MM.1S (cell line): ENCODE measurements at regions not wholly inside any gene's neighbourhood (a gene's known extent, or its start where the extent isn't known, plus 50 kb on each side); places are given as distances from the start of the nearest gene placed in this dataset.

Experiments
- DNase-seq: peaks from one replicate; pipeline ENCODE4 v3.0.0-alpha.2; 2015
- H2AFZ ChIP-seq: fragments of 300-600 bp; sonication (generic); 2 replicates; pipeline ENCODE4 v1.6.0; 2016; ENCODE audit warnings: antibody characterized with exemption, low read length
- H3F3A ChIP-seq: fragments of 300-600 bp; sonication (generic); 2 replicates; pipeline ENCODE4 v1.6.1; 2016; ENCODE audit warnings: mild to moderate bottlenecking, antibody characterized with exemption, low read length, moderate library complexity, mixed read lengths; ENCODE audit not compliant: insufficient read depth
- H3K27ac ChIP-seq: fragments of 300-600 bp; sonication (generic); 2 replicates; pipeline ENCODE4 v1.5.1; 2016; ENCODE audit warnings: mild to moderate bottlenecking, low read length
- H3K27me3 ChIP-seq: fragments of 300-600 bp; sonication (generic); replicated peaks from 2 replicates; pipeline ENCODE4 v1.6.0; 2016; ENCODE audit warnings: low read length; ENCODE audit not compliant: insufficient read depth
- H3K36me3 ChIP-seq: fragments of 300-600 bp; sonication (generic); replicated peaks from 2 replicates; pipeline ENCODE4 v1.6.1; 2016; ENCODE audit warnings: mild to moderate bottlenecking, low read length, mixed read lengths; ENCODE audit not compliant: insufficient read depth
- H3K4me1 ChIP-seq: fragments of 300-600 bp; sonication (generic); 2 replicates; pipeline ENCODE4 v1.6.1; 2016; ENCODE audit warnings: low read length, mixed read lengths
- H3K4me2 ChIP-seq: fragments of 300-600 bp; sonication (generic); 2 replicates; pipeline ENCODE4 v1.6.0; 2016; ENCODE audit warnings: low read depth, low read length
- H3K4me3 ChIP-seq: fragments of 300-600 bp; sonication (generic); 2 replicates; pipeline ENCODE4 v1.5.1; 2016; ENCODE audit warnings: low read length, mixed read lengths
- H3K79me2 ChIP-seq: fragments of 300-600 bp; sonication (generic); 2 replicates; pipeline ENCODE4 v1.6.1; 2016; ENCODE audit warnings: mixed run types, low read length, mixed read lengths
- H3K9ac ChIP-seq: fragments of 300-600 bp; sonication (generic); 2 replicates; pipeline ENCODE4 v1.6.1; 2016; ENCODE audit warnings: low read length, mixed read lengths
- H3K9me2 ChIP-seq: fragments of 300-600 bp; sonication (generic); replicated peaks from 2 replicates; pipeline ENCODE4 v1.6.1; 2016; ENCODE audit warnings: mild to moderate bottlenecking, low read length, mixed read lengths; ENCODE audit not compliant: insufficient read depth
- H3K9me3 ChIP-seq: fragments of 300-600 bp; sonication (generic); replicated peaks from 2 replicates; pipeline ENCODE4 v1.6.1; 2016; ENCODE audit warnings: mild to moderate bottlenecking, low read length, mixed read lengths; ENCODE audit not compliant: insufficient read depth
- H4K20me1 ChIP-seq: fragments of 300-600 bp; sonication (generic); 2 replicates; pipeline ENCODE4 v1.6.1; 2016; ENCODE audit warnings: mild to moderate bottlenecking, low read length, moderate library complexity, mixed read lengths; ENCODE audit not compliant: insufficient read depth
- EZH2 ChIP-seq: fragments of 300-600 bp; sonication (generic); optimal IDR thresholded peaks from 2 replicates; pipeline ENCODE3; 2017; ENCODE audit warnings: low read depth, mild to moderate bottlenecking, antibody characterized with exemption, low read length, mixed read lengths
- EZH2phosphoT487 ChIP-seq: fragments of 300-600 bp; sonication (generic); IDR thresholded peaks from 2 replicates; pipeline ENCODE4 v1.6.1; 2018; ENCODE audit warnings: antibody characterized with exemption, low read length
- TF ChIP-seq, protein P1 (sequence below): fragments of 300-600 bp; sonication (generic); IDR thresholded peaks from 2 replicates; pipeline ENCODE4 v1.5.1; 2016; ENCODE audit warnings: antibody characterized with exemption, low read length, mixed read lengths

DNA sequence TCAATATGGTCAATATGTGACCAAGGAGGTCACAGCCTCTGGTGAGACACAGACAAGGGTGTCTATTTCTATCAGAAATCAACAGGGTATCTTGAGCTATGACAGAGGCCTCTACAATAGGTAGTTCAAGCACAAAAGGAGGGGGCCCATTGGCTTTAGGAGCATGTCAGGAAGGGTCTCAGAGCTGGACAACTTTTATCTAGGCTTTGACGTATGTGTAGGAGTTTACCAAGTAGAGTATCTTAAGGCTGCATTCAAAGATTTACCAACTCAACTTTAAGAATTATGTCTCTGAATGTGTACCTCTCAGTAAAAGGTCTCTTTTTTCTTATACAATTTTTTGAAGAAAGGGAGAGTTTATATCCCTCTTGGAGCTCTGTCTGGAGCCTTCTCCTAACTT is 297.2 kb downstream of the NSG2 start:
- Histone ChIP-seq H3K9ac (no peak overlapping the region), H3K27ac (no peak overlapping the region), H2AFZ (no peak overlapping the region), H3K79me2 (no peaks in the 10 kb centered on the region), H3K4me1 (no peaks in the 10 kb centered on the region), H3K27me3 (no peaks in the 10 kb centered on the region), H3K36me3 (no peaks in the 10 kb centered on the region), H3K4me3 (no peak overlapping the region), H4K20me1 (no peaks in the 10 kb centered on the region), H3K9me2 (no peaks in the 10 kb centered on the region), H3K4me2 (no peak overlapping the region), H3F3A (no peaks in the 10 kb centered on the region), H3K9me3 (no peaks in the 10 kb centered on the region)
- TF ChIP-seq EZH2 (no peak), EZH2phosphoT487 (no peak)
- TF ChIP-seq, protein P1, sequence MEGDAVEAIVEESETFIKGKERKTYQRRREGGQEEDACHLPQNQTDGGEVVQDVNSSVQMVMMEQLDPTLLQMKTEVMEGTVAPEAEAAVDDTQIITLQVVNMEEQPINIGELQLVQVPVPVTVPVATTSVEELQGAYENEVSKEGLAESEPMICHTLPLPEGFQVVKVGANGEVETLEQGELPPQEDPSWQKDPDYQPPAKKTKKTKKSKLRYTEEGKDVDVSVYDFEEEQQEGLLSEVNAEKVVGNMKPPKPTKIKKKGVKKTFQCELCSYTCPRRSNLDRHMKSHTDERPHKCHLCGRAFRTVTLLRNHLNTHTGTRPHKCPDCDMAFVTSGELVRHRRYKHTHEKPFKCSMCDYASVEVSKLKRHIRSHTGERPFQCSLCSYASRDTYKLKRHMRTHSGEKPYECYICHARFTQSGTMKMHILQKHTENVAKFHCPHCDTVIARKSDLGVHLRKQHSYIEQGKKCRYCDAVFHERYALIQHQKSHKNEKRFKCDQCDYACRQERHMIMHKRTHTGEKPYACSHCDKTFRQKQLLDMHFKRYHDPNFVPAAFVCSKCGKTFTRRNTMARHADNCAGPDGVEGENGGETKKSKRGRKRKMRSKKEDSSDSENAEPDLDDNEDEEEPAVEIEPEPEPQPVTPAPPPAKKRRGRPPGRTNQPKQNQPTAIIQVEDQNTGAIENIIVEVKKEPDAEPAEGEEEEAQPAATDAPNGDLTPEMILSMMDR, result no peak
- DNase-seq, result no peak

- no peaks in the 10 kb centered on the region for H3K9me3 ChIP-seq
- no peak overlapping the region for H2AFZ ChIP-seq
- H3K27ac ChIP-seq, result no peak overlapping the region
- H3K27me3 ChIP-seq, result no peaks in the 10 kb centered on the region
- H3F3A ChIP-seq, result no peaks in the 10 kb centered on the region
- H3K4me1 ChIP-seq, result no peaks in the 10 kb centered on the region
- no peaks in the 10 kb centered on the region for H4K20me1 ChIP-seq
- H3K79me2 ChIP-seq, result no peaks in the 10 kb centered on the region
- H3K9me2 ChIP-seq, result no peaks in the 10 kb centered on the region
- no peak overlapping the region for H3K9ac ChIP-seq
- H3K36me3 ChIP-seq, result no peaks in the 10 kb centered on the region
- DNase-seq, result no peak
- H3K4me2 ChIP-seq, result no peak overlapping the region
- TF ChIP-seq EZH2 (no peak), EZH2phosphoT487 (no peak)
- TF ChIP-seq, protein P1, result no peak
- H3K4me3 ChIP-seq, result no peak overlapping the region
Observed at GRCh38 chr5:174343826-174344225, 298.3 kb downstream of the NSG2 start.

DNA sequence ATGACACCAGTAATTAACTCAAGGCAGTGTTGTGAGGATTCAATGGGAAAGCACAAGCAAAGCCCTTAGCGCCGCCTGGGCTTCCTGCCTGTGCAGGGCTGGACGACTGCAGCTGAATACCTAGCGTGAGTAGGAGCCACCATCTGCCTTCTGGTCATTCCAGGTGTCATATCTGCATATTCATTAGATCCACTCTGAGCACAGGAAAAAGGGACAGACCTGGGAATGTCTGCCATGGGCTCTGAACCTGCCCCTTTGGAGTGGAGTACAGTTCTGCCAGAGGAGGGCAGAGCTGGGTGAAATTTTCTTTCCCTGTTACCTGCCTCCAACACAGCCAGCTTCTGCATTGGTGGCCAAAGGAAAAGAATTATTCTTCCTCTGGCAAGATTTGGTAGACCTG is 298.8 kb downstream of the NSG2 start:
- H3K27me3 ChIP-seq, result no peaks in the 10 kb centered on the region
- H3K4me1 ChIP-seq, result no peaks in the 10 kb centered on the region
- DNase-seq, result no peak
- H3K36me3 ChIP-seq, result no peaks in the 10 kb centered on the region
- H3F3A ChIP-seq, result no peaks in the 10 kb centered on the region
- no peaks in the 10 kb centered on the region for H4K20me1 ChIP-seq
- H3K9me3 ChIP-seq, result no peaks in the 10 kb centered on the region
- H3K9ac ChIP-seq, result no peak overlapping the region
- TF ChIP-seq, protein P1, result no peak
- TF ChIP-seq EZH2phosphoT487, result no peak
- TF ChIP-seq EZH2, result no peak
- H2AFZ ChIP-seq, result no peak overlapping the region
- no peak overlapping the region for H3K4me2 ChIP-seq
- H3K4me3 ChIP-seq, result no peak overlapping the region
- no peaks in the 10 kb centered on the region for H3K79me2 ChIP-seq
- no peak overlapping the region for H3K27ac ChIP-seq
- no peaks in the 10 kb centered on the region for H3K9me2 ChIP-seq
